ENCODE measurements at regions not wholly inside any gene's neighbourhood (a gene's known extent, or its start where the extent isn't known, plus 50 kb on each side); places are given as distances from the start of the nearest gene placed in this dataset.

DNA sequence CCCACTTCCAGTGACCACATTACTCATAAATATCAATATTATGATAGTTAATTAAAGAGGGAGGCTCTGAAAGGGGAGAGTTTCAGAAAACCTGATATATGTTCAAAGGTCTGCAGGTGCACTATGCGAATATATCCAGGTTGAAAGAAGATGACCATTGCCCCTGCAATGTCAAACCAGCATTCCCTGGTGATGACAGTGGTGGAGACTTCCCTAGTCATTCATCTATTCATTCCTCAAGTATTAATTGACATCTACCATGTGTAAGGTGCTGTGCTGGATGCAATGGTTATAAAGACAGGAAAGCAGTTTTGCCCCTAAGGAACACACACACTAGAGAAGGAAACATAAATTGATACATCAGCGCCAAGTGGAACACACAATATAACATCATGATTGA, 588.3 kb upstream of the KCNMB2 start:
- Mint-ChIP-seq H3K4me1 (peaks cover 11% of the 10 kb centered on the region), H3K4me3 (no peak overlapping the region), H3K36me3 (ENCODE audit: low read depth) (peaks cover 3% of the 10 kb centered on the region), H3K27me3 (no peaks in the 10 kb centered on the region), H3K27ac (no peak overlapping the region), H3K9me3 (peaks cover 6% of the 10 kb centered on the region)
- ChIA-PET POLR2A (no interaction called here), CTCF (no interaction called here)
- no peak for DNase-seq

DNA sequence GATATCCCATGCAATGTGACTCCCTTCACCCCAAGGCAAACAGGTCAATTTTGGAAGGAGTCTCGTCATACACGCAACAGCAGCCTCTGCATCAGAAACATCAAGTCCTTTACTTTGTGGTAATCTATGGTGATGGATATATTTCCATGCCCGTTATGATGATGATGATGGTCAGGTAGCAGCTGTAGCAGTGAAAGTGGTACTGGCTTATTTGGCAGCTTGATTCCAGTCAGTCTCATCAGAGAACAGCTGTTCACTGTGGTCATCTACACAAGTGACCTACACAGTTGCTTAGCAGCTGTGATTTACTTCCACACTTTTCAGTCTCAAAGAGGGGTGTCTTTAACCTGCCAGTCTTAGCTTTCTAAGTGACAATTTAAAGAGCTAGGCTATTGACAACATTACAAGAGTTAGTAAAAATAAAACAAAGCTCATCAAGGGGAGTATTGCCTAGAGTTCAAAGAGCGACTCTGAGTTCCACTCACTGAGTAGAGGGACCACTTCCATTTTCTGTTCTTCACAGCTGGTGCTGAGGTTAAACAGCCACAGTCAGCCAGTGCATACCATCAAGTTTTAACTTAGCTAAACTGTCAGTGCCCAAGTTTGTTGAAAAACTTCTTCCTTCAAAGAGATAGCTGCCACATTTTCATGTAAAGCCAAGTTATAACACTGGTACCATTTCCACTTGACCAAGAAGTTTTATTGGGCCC, 587.4 kb upstream of the KCNMB2 start:
- ChIA-PET POLR2A (no interaction called here), CTCF (no interaction called here)
- peaks cover 5% of the 10 kb centered on the region for H3K9me3 Mint-ChIP-seq
- H3K4me1 Mint-ChIP-seq, result peaks cover 10% of the 10 kb centered on the region
- no peak for DNase-seq
- H3K36me3 Mint-ChIP-seq (ENCODE audit: low read depth), result peaks cover 3% of the 10 kb centered on the region
- H3K4me3 Mint-ChIP-seq, result no peak overlapping the region
- H3K27ac Mint-ChIP-seq, result no peak overlapping the region
- no peaks in the 10 kb centered on the region for H3K27me3 Mint-ChIP-seq

DNA sequence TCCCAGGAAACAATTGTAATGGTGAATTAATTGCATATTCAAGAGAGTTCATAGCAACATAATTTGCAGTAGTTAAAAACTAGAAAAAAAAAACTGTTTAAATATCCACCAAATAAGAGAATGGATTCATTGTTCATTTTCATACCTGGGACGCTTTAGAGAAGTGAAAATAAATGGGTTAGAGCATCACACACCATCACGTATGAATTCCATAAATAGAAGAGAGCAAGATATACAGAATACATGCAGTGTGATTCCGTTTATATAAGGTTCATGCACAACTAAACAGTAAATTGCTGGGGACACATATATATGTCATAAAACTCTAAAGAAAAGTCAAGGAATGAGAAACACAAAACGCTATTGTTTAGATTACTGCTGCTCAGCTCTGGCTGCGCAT, 577.0 kb upstream of the KCNMB2 start:
- no peak for DNase-seq
- H3K4me1 Mint-ChIP-seq, result no peaks in the 10 kb centered on the region
- H3K9me3 Mint-ChIP-seq, result no peaks in the 10 kb centered on the region
- no peaks in the 10 kb centered on the region for H3K27me3 Mint-ChIP-seq
- ChIA-PET CTCF (no interaction called here), POLR2A (no interaction called here)
- no peaks in the 10 kb centered on the region for H3K36me3 Mint-ChIP-seq (ENCODE audit: low read depth)
- no peak overlapping the region for H3K4me3 Mint-ChIP-seq
- no peak overlapping the region for H3K27ac Mint-ChIP-seq

DNA sequence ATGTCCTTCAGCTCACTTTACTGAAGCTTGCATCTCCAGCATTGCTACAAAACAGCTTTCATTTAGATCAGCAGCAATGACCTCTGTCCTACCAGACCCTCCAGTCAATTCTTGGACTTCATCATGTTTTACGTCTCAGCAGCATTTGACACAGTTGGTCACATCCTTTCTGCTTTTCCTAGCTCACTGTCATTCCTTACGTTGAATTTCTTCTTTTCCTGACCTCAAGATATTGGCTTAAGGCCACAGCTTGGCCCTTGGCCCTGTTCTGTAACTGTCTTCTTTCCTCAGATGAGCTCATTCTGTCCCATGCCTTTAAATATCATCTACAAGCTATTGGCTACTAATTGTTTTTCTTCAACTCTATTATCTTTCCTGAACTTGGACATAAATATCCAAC, 576.2 kb upstream of the KCNMB2 start:
- CTCF ChIA-PET, result no interaction called here
- Mint-ChIP-seq H3K27ac (no peak overlapping the region), H3K9me3 (no peaks in the 10 kb centered on the region), H3K4me1 (no peaks in the 10 kb centered on the region), H3K4me3 (no peak overlapping the region), H3K36me3 (ENCODE audit: low read depth) (no peaks in the 10 kb centered on the region), H3K27me3 (no peaks in the 10 kb centered on the region)
- DNase-seq, result no peak
- POLR2A ChIA-PET, result no interaction called here

DNA sequence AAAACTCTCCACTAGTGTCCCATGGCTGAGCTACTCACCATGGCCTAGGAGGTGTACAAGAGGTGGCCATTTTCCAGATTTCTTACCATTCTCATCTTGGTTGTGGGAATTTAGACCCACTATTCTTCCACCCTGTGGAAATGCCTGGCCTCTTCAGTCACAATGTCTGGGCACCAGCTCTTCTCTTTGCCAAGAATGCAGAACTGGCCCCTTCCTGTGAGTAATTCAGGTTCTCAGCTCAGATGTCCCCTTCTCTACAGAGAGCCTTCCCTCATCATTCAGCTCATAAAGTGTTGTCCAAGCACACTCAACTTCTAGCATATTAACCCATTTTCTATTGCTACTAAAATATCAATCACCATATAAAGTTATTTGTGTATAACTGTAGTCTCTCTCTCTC, 575.5 kb upstream of the KCNMB2 start:
- ChIA-PET POLR2A (no interaction called here), CTCF (no interaction called here)
- no peak overlapping the region for H3K27ac Mint-ChIP-seq

DNA sequence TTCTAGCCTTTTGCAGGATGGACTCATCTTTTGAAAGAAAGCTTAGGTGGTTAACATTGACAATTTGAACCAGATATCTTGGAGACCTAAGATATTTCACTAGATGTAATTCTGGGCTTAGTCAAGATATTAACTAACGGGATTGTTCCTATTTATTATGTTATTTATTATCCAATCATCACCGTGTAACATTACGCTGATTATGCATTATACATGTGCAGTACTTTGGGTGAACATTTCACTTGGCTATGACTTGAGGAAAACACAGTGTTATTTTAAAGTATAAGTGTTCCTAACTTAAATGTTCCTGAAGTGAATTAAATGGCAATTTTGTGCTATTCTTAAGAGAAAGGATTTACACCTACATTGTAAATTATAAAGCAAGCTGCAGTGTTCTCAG, 574.5 kb upstream of the KCNMB2 start:
- Mint-ChIP-seq H3K4me1 (no peaks in the 10 kb centered on the region), H3K27ac (no peak overlapping the region), H3K36me3 (ENCODE audit: low read depth) (no peaks in the 10 kb centered on the region), H3K27me3 (no peaks in the 10 kb centered on the region), H3K4me3 (no peak overlapping the region), H3K9me3 (no peaks in the 10 kb centered on the region)
- DNase-seq, result no peak
- ChIA-PET POLR2A (no interaction called here), CTCF (no interaction called here)

More for the DNA sequence above, 575.5 kb upstream of the KCNMB2 start:
- no peak for DNase-seq
- Mint-ChIP-seq H3K9me3 (no peaks in the 10 kb centered on the region), H3K27me3 (no peaks in the 10 kb centered on the region), H3K4me3 (no peak overlapping the region), H3K4me1 (no peaks in the 10 kb centered on the region), H3K36me3 (ENCODE audit: low read depth) (no peaks in the 10 kb centered on the region)

DNA sequence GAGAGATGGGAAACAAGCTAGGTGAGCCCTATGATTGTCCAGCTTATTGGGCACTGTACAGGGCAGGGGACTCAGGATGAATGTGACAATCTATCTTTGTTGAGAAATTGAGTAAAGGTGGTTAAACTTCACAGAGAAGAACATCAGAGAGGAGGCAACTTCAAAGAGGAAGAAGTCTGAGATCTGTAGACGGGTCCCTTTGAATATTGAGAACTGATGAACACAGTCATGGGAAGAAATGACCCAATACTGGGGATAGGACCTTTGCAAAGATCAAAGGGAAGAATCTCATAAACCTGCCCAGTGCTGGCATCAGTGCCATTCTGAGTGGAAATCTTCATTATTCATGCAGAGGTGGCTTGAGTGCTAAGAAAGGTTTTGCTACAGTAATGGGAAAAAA, 569.7 kb upstream of the KCNMB2 start:
- no peaks in the 10 kb centered on the region for H3K36me3 Mint-ChIP-seq (ENCODE audit: low read depth)
- POLR2A ChIA-PET, result no interaction called here
- H3K9me3 Mint-ChIP-seq, result no peaks in the 10 kb centered on the region
- H3K27ac Mint-ChIP-seq, result no peak overlapping the region
- CTCF ChIA-PET, result no interaction called here
- H3K4me1 Mint-ChIP-seq, result no peaks in the 10 kb centered on the region
- H3K4me3 Mint-ChIP-seq, result no peak overlapping the region
- no peak for DNase-seq
- no peaks in the 10 kb centered on the region for H3K27me3 Mint-ChIP-seq

DNA sequence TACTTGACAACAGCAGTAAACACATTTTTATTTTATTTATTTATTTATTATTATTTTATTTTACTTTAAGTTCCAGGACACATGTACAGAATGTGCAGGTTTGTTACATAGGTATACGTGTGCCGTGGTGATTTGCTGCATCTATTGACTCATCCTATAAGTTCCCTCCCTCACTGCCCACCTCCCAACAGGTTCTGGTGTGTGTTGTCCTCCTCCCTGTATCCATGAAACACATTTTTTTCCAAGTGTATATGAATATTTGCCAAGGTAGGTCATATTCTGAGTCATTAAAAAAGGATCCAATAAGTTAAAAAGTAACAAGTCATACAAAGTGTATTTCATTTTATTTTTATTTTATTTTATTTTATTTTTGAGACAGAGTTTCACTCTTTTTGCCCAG, 567.3 kb upstream of the KCNMB2 start:
- H3K4me1 Mint-ChIP-seq, result no peaks in the 10 kb centered on the region
- DNase-seq, result no peak
- CTCF ChIA-PET, result no interaction called here
- H3K4me3 Mint-ChIP-seq, result no peak overlapping the region
- H3K36me3 Mint-ChIP-seq (ENCODE audit: low read depth), result no peaks in the 10 kb centered on the region
- no peak overlapping the region for H3K27ac Mint-ChIP-seq
- no peaks in the 10 kb centered on the region for H3K9me3 Mint-ChIP-seq
- H3K27me3 Mint-ChIP-seq, result no peaks in the 10 kb centered on the region
- POLR2A ChIA-PET, result no interaction called here

DNA sequence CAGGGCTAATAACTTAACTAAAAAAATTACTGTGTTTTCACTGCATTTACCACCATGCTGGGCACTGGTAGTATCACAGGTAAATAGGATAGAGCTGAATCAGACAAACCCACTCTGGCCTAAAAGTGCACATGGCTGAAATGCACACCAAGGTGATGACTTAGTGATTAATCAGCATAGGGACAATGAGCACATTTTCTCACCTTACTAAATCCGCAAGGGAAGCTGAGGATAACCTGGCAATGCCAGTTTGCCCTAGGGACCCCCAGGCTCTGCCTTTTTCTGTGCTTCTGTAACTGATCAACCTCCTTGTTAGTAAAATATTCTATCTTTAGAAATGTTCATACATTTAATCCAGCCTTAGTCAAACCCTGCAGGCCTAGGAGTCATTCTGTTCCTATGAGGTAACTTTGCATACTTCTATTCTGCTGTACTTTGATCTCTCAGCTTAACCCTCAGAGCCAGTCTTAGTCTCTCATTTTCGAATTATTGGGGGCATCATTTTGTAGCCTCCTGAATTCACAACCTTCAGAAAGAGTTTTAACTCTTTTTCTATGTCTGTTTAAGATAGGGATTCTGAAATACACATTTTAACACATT, 562.9 kb upstream of the KCNMB2 start:
- CTCF ChIA-PET, result no interaction called here
- Mint-ChIP-seq H3K4me1 (no peaks in the 10 kb centered on the region), H3K36me3 (ENCODE audit: low read depth) (no peaks in the 10 kb centered on the region), H3K27ac (no peak overlapping the region), H3K9me3 (no peaks in the 10 kb centered on the region), H3K4me3 (no peak overlapping the region), H3K27me3 (no peaks in the 10 kb centered on the region)
- no peak for DNase-seq
- POLR2A ChIA-PET, result no interaction called here

DNA sequence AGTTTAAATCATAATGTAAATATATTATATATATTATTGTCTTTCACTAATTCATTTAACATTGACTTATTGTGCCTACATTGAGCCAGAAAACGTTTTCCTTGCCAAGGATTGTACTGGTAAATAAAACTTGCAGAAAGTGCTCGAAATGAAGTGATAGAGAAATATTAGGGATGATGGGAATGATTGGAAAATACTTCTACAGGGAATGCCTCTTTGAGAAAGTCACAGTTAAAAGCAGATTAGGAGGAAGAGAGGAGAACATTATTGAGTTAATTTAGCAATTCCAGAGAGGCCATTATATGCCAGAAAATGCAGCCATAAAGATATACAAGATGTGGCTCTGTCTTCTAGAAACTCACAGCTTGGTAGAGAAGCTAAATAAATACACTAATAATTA, 560.0 kb upstream of the KCNMB2 start:
- ChIA-PET POLR2A (no interaction called here), CTCF (no interaction called here)
- Mint-ChIP-seq H3K4me3 (no peak overlapping the region), H3K36me3 (ENCODE audit: low read depth) (no peaks in the 10 kb centered on the region), H3K27me3 (no peaks in the 10 kb centered on the region), H3K4me1 (no peaks in the 10 kb centered on the region), H3K27ac (no peak overlapping the region), H3K9me3 (no peaks in the 10 kb centered on the region)
- DNase-seq, result no peak

DNA sequence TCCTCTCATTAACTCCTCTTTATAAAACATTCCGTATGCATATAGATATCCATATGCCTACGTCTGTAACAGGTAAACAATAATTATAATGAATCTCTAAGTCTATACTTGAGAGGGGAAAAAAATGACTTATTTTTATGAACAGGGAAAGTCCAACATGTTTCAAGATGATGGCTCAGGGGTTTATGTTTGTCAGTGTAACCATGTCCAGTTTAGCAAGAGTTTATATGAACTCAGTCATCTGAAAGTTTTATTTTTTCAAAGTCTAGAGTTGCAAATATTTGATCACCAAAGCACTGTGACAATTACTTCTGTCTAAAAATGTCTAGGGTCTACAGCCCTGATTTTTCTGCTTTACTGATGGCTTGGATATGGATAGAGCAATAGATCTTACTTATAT, 559.4 kb upstream of the KCNMB2 start:
- no peaks in the 10 kb centered on the region for H3K27me3 Mint-ChIP-seq
- H3K36me3 Mint-ChIP-seq (ENCODE audit: low read depth), result no peaks in the 10 kb centered on the region
- H3K4me3 Mint-ChIP-seq, result no peak overlapping the region
- ChIA-PET POLR2A (no interaction called here), CTCF (no interaction called here)
- DNase-seq, result no peak
- H3K9me3 Mint-ChIP-seq, result no peaks in the 10 kb centered on the region
- H3K4me1 Mint-ChIP-seq, result peaks cover 2% of the 10 kb centered on the region
- H3K27ac Mint-ChIP-seq, result no peak overlapping the region

DNA sequence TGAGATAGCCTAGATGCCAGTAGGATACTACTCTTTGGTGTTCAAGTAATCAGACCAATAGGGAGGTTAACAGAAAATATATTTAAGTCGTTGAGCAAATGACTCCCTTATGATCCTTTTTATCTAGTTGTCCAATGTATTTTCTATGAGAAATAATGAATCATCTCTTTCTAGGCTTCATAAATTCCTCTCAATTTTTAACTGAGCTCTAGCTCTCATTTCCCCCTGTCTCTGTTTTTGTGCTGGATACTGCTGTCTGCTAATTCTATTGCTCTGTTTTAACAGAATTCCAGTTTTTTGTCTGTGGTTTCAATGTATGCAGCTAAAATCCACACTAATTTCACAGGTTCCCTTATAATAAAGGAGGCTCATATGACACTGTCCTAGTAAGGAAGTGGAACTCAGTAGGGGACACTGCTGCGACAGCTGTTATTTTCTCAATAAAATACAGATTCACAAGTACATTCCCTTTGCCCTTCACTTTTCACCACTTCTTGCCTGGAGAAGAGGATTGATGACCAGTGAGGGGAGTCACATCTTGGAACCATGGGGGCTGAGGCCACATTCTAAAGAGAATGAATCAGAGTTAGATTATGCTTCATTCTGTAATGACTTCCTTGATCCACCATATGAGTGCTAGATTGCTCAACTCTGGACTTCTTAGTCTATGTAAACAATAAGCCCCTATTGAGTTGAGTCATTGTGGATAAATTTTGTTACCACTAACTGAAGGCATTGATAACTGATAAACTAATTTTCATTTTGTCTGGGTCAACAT, 558.7 kb upstream of the KCNMB2 start:
- Mint-ChIP-seq H3K36me3 (ENCODE audit: low read depth) (no peaks in the 10 kb centered on the region), H3K27ac (no peak overlapping the region), H3K9me3 (no peaks in the 10 kb centered on the region), H3K4me3 (no peak overlapping the region), H3K27me3 (no peaks in the 10 kb centered on the region), H3K4me1 (peaks cover 4% of the 10 kb centered on the region)
- no peak for DNase-seq
- POLR2A ChIA-PET, result no interaction called here
- CTCF ChIA-PET, result no interaction called here

DNA sequence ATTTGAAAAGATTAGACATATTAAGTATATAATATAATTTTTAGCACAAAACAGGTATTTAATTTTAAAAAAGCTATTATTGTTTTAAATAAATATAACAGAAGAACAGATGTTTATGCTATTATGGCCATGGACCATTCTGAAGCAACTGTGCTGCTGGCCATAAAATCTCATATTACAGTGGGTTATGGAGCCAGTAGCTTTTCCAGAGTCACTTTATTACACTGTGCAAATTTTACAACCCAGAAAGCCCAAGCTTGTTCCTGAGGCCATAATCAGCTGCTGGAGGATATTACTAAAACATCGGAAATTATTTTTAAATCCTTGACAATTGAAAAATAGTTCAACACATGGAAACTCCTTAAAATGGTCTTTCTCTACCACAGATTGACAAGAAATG, 557.3 kb upstream of the KCNMB2 start:
- ChIA-PET POLR2A (no interaction called here), CTCF (no interaction called here)
- no peaks in the 10 kb centered on the region for H3K27me3 Mint-ChIP-seq
- no peaks in the 10 kb centered on the region for H3K36me3 Mint-ChIP-seq (ENCODE audit: low read depth)
- no peak for DNase-seq
- no peak overlapping the region for H3K4me3 Mint-ChIP-seq
- H3K4me1 Mint-ChIP-seq, result peaks cover 4% of the 10 kb centered on the region
- no peaks in the 10 kb centered on the region for H3K9me3 Mint-ChIP-seq
- H3K27ac Mint-ChIP-seq, result no peak overlapping the region

DNA sequence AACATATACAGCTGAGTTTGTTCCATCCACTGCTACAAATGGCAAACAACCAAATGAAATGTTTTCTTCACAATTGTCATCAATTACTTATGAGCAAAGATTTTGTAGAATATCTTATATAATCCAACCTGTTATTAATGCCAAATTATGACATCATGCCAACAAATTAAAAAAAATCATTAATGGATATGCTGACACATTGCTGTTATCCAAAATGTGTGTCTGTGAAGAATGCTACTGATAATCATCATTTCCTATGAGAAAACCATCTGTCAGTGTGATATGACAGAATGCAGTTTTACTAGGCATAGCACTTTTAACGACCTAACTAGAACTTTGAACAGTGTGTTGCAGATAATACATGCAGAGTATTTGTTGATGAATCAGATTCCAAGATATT, 556.5 kb upstream of the KCNMB2 start:
- CTCF ChIA-PET, result no interaction called here
- no peak overlapping the region for H3K27ac Mint-ChIP-seq
- no peak overlapping the region for H3K4me3 Mint-ChIP-seq
- H3K27me3 Mint-ChIP-seq, result no peaks in the 10 kb centered on the region
- no peaks in the 10 kb centered on the region for H3K9me3 Mint-ChIP-seq
- POLR2A ChIA-PET, result no interaction called here
- DNase-seq, result no peak
- peaks cover 4% of the 10 kb centered on the region for H3K4me1 Mint-ChIP-seq
- H3K36me3 Mint-ChIP-seq (ENCODE audit: low read depth), result no peaks in the 10 kb centered on the region
